ENCODE measurements at regions not wholly inside any gene's neighbourhood (a gene's known extent, or its start where the extent isn't known, plus 50 kb on each side); places are given as distances from the start of the nearest gene placed in this dataset.

DNA sequence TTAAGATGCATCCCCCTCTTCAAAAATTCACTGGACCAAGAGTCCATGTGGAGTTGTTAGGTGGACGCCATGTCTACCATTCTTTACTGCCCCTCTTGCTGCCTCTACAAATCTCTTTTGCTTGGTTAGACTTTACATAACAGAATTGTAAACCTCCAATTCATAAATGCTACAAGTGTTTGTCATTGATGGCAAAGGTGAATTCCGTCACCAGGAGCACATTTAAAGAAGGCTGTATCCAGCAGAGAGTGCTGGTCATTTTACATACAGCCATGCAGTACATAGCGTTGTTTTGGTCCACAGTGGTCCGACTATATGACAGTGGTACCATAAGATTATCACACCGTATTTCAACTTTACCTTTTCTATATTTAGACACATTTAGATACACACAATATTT lies 274.5 kb downstream of the MYCN start (continued):
- TF ChIP-seq, protein P1, sequence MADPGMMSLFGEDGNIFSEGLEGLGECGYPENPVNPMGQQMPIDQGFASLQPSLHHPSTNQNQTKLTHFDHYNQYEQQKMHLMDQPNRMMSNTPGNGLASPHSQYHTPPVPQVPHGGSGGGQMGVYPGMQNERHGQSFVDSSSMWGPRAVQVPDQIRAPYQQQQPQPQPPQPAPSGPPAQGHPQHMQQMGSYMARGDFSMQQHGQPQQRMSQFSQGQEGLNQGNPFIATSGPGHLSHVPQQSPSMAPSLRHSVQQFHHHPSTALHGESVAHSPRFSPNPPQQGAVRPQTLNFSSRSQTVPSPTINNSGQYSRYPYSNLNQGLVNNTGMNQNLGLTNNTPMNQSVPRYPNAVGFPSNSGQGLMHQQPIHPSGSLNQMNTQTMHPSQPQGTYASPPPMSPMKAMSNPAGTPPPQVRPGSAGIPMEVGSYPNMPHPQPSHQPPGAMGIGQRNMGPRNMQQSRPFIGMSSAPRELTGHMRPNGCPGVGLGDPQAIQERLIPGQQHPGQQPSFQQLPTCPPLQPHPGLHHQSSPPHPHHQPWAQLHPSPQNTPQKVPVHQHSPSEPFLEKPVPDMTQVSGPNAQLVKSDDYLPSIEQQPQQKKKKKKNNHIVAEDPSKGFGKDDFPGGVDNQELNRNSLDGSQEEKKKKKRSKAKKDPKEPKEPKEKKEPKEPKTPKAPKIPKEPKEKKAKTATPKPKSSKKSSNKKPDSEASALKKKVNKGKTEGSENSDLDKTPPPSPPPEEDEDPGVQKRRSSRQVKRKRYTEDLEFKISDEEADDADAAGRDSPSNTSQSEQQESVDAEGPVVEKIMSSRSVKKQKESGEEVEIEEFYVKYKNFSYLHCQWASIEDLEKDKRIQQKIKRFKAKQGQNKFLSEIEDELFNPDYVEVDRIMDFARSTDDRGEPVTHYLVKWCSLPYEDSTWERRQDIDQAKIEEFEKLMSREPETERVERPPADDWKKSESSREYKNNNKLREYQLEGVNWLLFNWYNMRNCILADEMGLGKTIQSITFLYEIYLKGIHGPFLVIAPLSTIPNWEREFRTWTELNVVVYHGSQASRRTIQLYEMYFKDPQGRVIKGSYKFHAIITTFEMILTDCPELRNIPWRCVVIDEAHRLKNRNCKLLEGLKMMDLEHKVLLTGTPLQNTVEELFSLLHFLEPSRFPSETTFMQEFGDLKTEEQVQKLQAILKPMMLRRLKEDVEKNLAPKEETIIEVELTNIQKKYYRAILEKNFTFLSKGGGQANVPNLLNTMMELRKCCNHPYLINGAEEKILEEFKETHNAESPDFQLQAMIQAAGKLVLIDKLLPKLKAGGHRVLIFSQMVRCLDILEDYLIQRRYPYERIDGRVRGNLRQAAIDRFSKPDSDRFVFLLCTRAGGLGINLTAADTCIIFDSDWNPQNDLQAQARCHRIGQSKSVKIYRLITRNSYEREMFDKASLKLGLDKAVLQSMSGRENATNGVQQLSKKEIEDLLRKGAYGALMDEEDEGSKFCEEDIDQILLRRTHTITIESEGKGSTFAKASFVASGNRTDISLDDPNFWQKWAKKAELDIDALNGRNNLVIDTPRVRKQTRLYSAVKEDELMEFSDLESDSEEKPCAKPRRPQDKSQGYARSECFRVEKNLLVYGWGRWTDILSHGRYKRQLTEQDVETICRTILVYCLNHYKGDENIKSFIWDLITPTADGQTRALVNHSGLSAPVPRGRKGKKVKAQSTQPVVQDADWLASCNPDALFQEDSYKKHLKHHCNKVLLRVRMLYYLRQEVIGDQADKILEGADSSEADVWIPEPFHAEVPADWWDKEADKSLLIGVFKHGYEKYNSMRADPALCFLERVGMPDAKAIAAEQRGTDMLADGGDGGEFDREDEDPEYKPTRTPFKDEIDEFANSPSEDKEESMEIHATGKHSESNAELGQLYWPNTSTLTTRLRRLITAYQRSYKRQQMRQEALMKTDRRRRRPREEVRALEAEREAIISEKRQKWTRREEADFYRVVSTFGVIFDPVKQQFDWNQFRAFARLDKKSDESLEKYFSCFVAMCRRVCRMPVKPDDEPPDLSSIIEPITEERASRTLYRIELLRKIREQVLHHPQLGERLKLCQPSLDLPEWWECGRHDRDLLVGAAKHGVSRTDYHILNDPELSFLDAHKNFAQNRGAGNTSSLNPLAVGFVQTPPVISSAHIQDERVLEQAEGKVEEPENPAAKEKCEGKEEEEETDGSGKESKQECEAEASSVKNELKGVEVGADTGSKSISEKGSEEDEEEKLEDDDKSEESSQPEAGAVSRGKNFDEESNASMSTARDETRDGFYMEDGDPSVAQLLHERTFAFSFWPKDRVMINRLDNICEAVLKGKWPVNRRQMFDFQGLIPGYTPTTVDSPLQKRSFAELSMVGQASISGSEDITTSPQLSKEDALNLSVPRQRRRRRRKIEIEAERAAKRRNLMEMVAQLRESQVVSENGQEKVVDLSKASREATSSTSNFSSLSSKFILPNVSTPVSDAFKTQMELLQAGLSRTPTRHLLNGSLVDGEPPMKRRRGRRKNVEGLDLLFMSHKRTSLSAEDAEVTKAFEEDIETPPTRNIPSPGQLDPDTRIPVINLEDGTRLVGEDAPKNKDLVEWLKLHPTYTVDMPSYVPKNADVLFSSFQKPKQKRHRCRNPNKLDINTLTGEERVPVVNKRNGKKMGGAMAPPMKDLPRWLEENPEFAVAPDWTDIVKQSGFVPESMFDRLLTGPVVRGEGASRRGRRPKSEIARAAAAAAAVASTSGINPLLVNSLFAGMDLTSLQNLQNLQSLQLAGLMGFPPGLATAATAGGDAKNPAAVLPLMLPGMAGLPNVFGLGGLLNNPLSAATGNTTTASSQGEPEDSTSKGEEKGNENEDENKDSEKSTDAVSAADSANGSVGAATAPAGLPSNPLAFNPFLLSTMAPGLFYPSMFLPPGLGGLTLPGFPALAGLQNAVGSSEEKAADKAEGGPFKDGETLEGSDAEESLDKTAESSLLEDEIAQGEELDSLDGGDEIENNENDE (IDR thresholded peaks at IDR 0.05; ENCODE audit: insufficient replicate concordance, low read length), result no peak
- TF ChIP-seq, protein P2, sequence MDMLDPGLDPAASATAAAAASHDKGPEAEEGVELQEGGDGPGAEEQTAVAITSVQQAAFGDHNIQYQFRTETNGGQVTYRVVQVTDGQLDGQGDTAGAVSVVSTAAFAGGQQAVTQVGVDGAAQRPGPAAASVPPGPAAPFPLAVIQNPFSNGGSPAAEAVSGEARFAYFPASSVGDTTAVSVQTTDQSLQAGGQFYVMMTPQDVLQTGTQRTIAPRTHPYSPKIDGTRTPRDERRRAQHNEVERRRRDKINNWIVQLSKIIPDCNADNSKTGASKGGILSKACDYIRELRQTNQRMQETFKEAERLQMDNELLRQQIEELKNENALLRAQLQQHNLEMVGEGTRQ (IDR thresholded peaks at IDR 0.05; ENCODE audit: low read length), result no peak

All from H1 (cell line).